Neutrophil (primary cell): ENCODE measurements at regions not wholly inside any gene's neighbourhood (a gene's known extent, or its start where the extent isn't known, plus 50 kb on each side); places are given as distances from the start of the nearest gene placed in this dataset.

ENCODE experiments used
- H3K27ac ChIP-seq: fragments of 200-600 bp; sonication (generic); 2 replicates; pipeline ENCODE4 v1.5.1; 2016; ENCODE audit warnings: mild to moderate bottlenecking, moderate library complexity
- H3K27me3 ChIP-seq: fragments of 200-600 bp; sonication (generic); 2 replicates; pipeline ENCODE4 v1.6.0; 2016; ENCODE audit warnings: mild to moderate bottlenecking
- H3K36me3 ChIP-seq: fragments of 200-600 bp; sonication (generic); 2 replicates; pipeline ENCODE4 v1.5.1; 2017
- H3K4me1 ChIP-seq, 2 experiments: fragments of 200-600 bp in 1 of 2; sonication (generic) in 1 of 2; 1 replicate in 1 of 2; 2 replicates in 1 of 2; pipeline versions ENCODE4 v1.5.1 to v1.6.1; 2013 to 2016; ENCODE audit warnings: low read depth in 1 of 2, low read length in 1 of 2, mild to moderate bottlenecking in 1 of 2, moderate library complexity in 1 of 2; ENCODE audit not compliant: control insufficient read depth in 1 of 2, insufficient read depth in 1 of 2
- H3K4me3 ChIP-seq, 2 experiments: fragments of 200-600 bp in 1 of 2; sonication (generic) in 1 of 2; 1 replicate in 1 of 2; 2 replicates in 1 of 2; pipeline ENCODE4 v1.5.1; 2013 to 2016; ENCODE audit warnings: low read depth in 1 of 2, low read length in 1 of 2, mild to moderate bottlenecking in 1 of 2, moderate library complexity in 1 of 2
- H3K9me3 ChIP-seq: fragments of 200-600 bp; sonication (generic); 2 replicates; pipeline ENCODE4 v1.5.1; 2016
- CTCF ChIP-seq: fragments of 200-600 bp; sonication (generic); IDR thresholded peaks from 2 replicates; pipeline ENCODE4 v1.5.1; 2016; ENCODE audit warnings: antibody characterized with exemption

DNA sequence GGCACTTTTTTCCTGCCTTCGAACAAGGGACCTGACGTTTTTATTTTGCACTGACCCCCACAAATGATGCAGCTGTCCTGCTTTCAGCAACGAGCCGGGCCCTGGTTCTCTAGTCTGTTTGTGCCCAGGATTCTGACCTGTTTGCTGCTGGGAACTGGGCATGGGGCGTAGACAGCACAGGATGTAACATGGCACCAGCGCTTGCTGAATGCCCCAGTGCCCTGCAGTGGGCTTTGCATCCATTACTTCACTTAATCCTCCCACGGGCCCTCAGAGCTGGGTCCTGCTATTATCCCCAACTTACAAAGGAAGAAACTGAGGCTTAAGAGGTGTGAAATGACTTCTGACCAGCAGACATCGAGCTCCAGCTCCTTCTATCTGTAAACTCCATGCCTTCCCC lies 80.4 kb upstream of the PMEPA1 start:
- no peaks in the 10 kb centered on the region for H3K27me3 ChIP-seq
- no peak for TF ChIP-seq CTCF

DNA sequence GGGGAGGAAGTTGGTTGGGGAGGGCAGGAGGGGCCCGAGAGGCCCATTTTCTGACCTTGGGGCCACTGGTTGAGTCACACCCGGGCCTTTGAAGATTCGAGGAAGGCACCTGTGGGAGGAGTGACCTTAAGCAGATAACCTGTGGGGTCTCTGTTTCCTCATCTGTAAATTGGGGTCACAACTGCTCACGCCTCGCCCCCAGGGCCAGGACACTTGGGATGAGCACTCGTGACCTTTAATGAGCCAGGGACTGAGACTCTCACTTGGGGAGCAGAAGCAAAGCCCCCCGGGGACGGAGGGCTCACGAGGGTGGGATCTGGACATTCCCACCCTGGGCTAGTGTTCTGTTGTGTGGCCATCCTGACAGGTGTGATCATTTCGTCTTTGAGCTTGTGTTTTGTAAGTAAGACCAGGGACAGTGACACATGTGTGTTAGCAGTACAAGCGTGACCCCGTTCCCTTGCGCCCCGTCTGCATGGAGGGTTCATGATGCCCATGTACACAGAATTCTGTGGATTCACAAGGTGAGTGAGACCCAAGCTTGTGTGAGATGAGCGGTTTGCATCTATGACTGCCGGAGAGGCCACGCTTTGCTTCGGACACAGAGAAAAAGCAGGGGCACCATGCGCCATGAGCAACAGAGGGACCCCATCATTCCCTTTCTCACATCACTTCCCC lies 79.3 kb upstream of the PMEPA1 start:
- Histone ChIP-seq H3K9me3 (no peaks in the 10 kb centered on the region), H3K27me3 (no peaks in the 10 kb centered on the region), H3K36me3 (no peaks in the 10 kb centered on the region), H3K4me3 (no peak overlapping the region), H3K4me1 (no peaks in the 10 kb centered on the region), H3K27ac (no peak overlapping the region)
- no peak for TF ChIP-seq CTCF

More for the DNA sequence above, 80.4 kb upstream of the PMEPA1 start:
- no peak overlapping the region for H3K4me3 ChIP-seq
- H3K27ac ChIP-seq, result no peak overlapping the region
- no peaks in the 10 kb centered on the region for H3K4me1 ChIP-seq
- H3K9me3 ChIP-seq, result no peaks in the 10 kb centered on the region
- no peaks in the 10 kb centered on the region for H3K36me3 ChIP-seq

GRCh38 chr20:57787990-57788781 lies 78.4 kb upstream of the PMEPA1 start:
- no peaks in the 10 kb centered on the region for H3K4me1 ChIP-seq
- H3K9me3 ChIP-seq, result no peaks in the 10 kb centered on the region
- no peak overlapping the region for H3K27ac ChIP-seq
- H3K36me3 ChIP-seq, result no peaks in the 10 kb centered on the region
- TF ChIP-seq CTCF, result no peak
- no peak overlapping the region for H3K4me3 ChIP-seq
- H3K27me3 ChIP-seq, result no peaks in the 10 kb centered on the region

GRCh38 chr20:57787151-57787989 lies 77.6 kb upstream of the PMEPA1 start:
- TF ChIP-seq CTCF, result no peak
- H3K9me3 ChIP-seq, result no peaks in the 10 kb centered on the region
- H3K4me1 ChIP-seq, result no peaks in the 10 kb centered on the region
- H3K27ac ChIP-seq, result no peak overlapping the region
- no peaks in the 10 kb centered on the region for H3K27me3 ChIP-seq
- no peak overlapping the region for H3K4me3 ChIP-seq
- no peaks in the 10 kb centered on the region for H3K36me3 ChIP-seq

DNA sequence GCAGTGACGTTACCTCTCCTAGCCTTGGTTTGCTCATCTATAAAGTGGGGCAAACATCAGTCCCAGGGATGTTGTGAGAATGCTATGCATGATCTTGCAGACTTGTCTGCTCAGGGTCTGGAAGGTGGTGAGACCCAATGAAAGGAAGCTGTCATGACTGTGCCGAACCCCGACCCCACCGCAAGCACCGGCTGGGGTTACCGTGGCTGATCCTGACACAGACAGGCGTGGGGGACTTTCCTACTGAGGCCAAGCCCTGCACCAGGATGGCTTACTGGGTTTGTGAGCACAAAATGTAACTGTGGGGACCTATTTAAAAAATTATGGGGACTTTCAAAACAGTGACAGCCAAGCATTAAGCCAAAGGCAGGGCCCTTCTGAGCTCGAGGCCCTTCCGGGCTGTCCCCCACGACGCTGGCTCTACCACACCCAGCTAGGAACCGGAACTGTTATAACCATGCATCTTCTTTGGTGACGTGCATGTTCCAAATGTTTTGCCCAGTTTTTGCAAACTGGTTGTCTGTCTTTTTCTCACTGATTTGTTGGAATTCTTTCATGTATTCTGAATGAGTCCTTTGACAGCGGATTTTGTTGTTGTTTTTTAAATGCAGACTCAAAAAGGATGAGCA lies 76.6 kb upstream of the PMEPA1 start:
- Histone ChIP-seq H3K36me3 (no peaks in the 10 kb centered on the region), H3K4me1 (no peaks in the 10 kb centered on the region), H3K27ac (no peak overlapping the region), H3K9me3 (no peaks in the 10 kb centered on the region), H3K27me3 (no peaks in the 10 kb centered on the region), H3K4me3 (no peak overlapping the region)
- TF ChIP-seq CTCF, result no peak
